Lower leg skin (tissue), 4 donors: ENCODE measurements at regions not wholly inside any gene's neighbourhood (a gene's known extent, or its start where the extent isn't known, plus 50 kb on each side); places are given as distances from the start of the nearest gene placed in this dataset.

ENCODE experiments used
- DNase-seq, 2 donors: peaks; one replicate each; pipeline ENCODE4 v3.0.0-alpha.2; 2019; ENCODE audit warnings: low spot score in 2 of 2
- H3K4me3 ChIP-seq: fragments of 200-600 bp; sonication (generic); 2 replicates; pipeline ENCODE4 v1.5.1; 2017; ENCODE audit warnings: mild to moderate bottlenecking, low read depth; ENCODE audit not compliant: poor library complexity, severe bottlenecking
- POLR2A ChIP-seq, 2 donors: fragments of 450-650 bp; IDR thresholded peaks; one replicate each; pipeline ENCODE4 v1.6.1; 2016 to 2017; ENCODE audit warnings: antibody characterized with exemption in 2 of 2, mild to moderate bottlenecking in 1 of 2, moderate library complexity in 1 of 2
- WGBS, 2 donors: methylation state at CpG; one replicate each; pipeline ENCODE4 v1.1.5; 2018; 5-methylcytosine and 5-hydroxymethylcytosine counted together
- intact Hi-C: fragments of 100-400 bp; cut with DNase I; formaldehyde crosslinking; loops from one replicate; pipeline ENCODE4 v1.15.0; 2023; ENCODE audit warnings: low total_unique reads
- TF ChIP-seq, protein P1 (sequence below), 3 donors: fragments of 450-650 bp; IDR thresholded peaks; one replicate each; pipeline ENCODE4 v1.5.1; 2016; ENCODE audit warnings: antibody characterized with exemption in 3 of 3, mild to moderate bottlenecking in 3 of 3, moderate library complexity in 2 of 3

DNA sequence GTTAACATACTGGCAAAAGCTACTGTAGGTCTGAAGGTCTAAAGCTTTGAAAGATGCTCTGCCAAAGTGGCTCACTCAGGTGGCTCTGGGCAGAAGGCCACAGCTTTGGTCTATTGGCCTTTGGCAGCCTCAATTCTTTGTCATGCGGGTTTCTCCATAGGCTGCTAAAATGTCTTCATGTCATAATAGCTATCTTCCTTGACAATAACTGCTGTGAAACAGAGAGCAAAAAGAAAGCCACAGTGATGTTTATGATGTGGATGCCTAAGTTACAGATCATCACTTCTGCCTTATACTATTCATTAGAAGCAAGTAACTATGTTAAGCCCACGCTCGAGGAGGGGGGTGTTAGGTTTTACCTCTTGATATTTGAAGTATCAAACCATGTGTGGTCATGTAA is 906.1 kb upstream of the CDH9 start:
- intact Hi-C loops = no loop called here
- 82 to 85% methylated on average over 3 of the region's 3 CpGs for WGBS, 2 donors
- no peak for DNase-seq
- TF ChIP-seq, protein P1, sequence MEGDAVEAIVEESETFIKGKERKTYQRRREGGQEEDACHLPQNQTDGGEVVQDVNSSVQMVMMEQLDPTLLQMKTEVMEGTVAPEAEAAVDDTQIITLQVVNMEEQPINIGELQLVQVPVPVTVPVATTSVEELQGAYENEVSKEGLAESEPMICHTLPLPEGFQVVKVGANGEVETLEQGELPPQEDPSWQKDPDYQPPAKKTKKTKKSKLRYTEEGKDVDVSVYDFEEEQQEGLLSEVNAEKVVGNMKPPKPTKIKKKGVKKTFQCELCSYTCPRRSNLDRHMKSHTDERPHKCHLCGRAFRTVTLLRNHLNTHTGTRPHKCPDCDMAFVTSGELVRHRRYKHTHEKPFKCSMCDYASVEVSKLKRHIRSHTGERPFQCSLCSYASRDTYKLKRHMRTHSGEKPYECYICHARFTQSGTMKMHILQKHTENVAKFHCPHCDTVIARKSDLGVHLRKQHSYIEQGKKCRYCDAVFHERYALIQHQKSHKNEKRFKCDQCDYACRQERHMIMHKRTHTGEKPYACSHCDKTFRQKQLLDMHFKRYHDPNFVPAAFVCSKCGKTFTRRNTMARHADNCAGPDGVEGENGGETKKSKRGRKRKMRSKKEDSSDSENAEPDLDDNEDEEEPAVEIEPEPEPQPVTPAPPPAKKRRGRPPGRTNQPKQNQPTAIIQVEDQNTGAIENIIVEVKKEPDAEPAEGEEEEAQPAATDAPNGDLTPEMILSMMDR (IDR thresholded peaks at IDR 0.05) = no peak
- no peak for TF ChIP-seq POLR2A (IDR thresholded peaks at IDR 0.05)
- no peak overlapping the region for H3K4me3 ChIP-seq

DNA sequence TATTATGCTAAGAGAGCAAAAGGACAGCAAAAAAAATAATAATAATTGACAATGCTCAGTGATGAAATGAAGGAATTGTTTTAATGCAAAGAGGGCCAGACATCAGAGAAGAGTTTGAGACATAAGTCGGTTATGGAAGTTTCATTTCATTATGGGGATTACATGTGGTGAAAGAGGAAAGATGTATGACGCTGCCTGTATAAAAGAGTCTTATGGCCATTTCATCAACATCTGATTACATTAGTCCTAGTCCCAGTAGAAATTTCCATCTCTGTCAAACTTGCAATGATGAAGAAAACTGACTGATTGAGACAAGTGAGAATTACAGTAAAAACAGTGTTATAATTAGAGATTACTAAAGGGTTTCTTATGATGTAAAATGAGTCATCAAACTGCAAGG is 900.6 kb upstream of the CDH9 start:
- no peak for TF ChIP-seq POLR2A (IDR thresholded peaks at IDR 0.05)
- TF ChIP-seq, protein P1 (IDR thresholded peaks at IDR 0.05) = no peak
- WGBS, 2 donors = 82 to 85% methylated on average over 2 of the region's 2 CpGs
- no peak for DNase-seq
- H3K4me3 ChIP-seq = no peak overlapping the region
- intact Hi-C loops = no loop called here

GRCh38 chr5:27928060-27928459 is 889.7 kb upstream of the CDH9 start:
- TF ChIP-seq, protein P1 (IDR thresholded peaks at IDR 0.05) = no peak
- TF ChIP-seq POLR2A (IDR thresholded peaks at IDR 0.05) = no peak
- 65% methylated on average over 2 of the region's 2 CpGs for WGBS, 2 donors
- no peak for DNase-seq
- intact Hi-C loops = no loop called here
- H3K4me3 ChIP-seq = no peak overlapping the region

DNA sequence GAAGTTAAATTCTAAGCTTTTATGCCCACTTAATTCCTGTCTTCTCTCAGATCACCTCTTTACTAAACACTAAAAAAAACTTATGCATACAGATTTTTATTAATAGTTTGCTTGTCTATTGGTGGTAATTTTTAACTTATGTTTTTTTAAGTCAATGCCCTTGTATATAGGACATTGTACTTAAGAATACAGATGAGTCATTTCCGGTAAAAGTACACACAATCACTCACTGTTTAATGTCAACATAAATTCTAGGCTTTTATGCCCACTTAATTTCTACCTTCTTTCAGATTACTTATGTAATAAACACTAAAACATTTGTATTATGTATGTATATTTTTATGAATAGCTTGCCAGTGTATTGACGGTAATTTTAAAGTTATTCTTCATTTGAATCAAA is 872.8 kb upstream of the CDH9 start:
- no peak for DNase-seq
- TF ChIP-seq, protein P1 (IDR thresholded peaks at IDR 0.05) = no peak
- TF ChIP-seq POLR2A (IDR thresholded peaks at IDR 0.05) = no peak
- intact Hi-C loops = no loop called here
- H3K4me3 ChIP-seq = no peak overlapping the region
- 88% methylated on average over 2 of the region's 2 CpGs for WGBS, 2 donors

- intact Hi-C loops = no loop called here
- TF ChIP-seq POLR2A (IDR thresholded peaks at IDR 0.05) = no peak
- TF ChIP-seq, protein P1 (IDR thresholded peaks at IDR 0.05) = no peak
- 49 to 53% methylated on average over 5 of the region's 5 CpGs for WGBS, 2 donors
- no peak for DNase-seq
- no peak overlapping the region for H3K4me3 ChIP-seq
Measured at GRCh38 chr5:27908341-27908740, 870.0 kb upstream of the CDH9 start.

DNA sequence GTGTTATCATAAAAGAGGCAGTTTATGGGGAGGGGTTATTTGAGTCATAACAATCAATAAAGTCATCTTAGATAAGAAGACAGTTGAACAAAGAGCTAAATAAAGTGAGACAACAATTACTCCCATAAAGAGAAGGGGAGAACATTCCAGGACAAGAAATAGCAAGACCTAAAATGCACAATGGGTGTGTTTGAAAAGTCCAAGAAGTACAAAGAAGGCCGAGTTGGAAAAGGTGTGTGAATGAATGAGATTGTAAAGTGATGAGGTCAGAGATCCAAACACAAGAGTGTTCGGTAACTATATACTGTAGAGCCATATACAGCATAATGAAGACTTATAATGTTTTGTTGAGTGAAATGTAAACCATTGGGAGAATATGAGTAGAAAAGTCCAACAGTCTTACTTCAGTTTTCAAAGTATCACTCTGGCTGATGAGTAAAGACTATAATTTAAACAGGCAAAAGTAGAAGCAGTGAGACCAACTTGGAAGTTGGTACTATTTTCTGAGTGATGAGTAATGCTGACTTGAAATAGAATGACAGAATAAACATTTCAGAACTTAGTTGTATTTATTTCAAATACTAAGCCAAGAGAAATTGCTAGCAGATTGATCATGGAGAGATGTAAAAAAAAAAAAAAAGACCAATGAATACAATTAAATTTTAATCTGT is 868.7 kb upstream of the CDH9 start:
- no peak overlapping the region for H3K4me3 ChIP-seq
- no peak for TF ChIP-seq POLR2A (IDR thresholded peaks at IDR 0.05)
- TF ChIP-seq, protein P1 (IDR thresholded peaks at IDR 0.05) = no peak
- no peak for DNase-seq
- WGBS, 2 donors = 38 to 53% methylated on average over 2 of the region's 2 CpGs
- intact Hi-C loops = no loop called here
